Ecto neural progenitor cell (in vitro differentiated cells): ENCODE measurements at regions not wholly inside any gene's neighbourhood (a gene's known extent, or its start where the extent isn't known, plus 50 kb on each side); places are given as distances from the start of the nearest gene placed in this dataset.

Experiments used
- DNase-seq: peaks from one replicate; pipeline ENCODE4 v3.0.0-alpha.2; 2018; ENCODE audit warnings: low spot score

- no peak for DNase-seq
Measured at GRCh38 chr12:90029317-90029716, 320.7 kb upstream of the ATP2B1 start.

GRCh38 chr12:90028635-90029051, 320.0 kb upstream of the ATP2B1 start:
- no peak for DNase-seq

GRCh38 chr12:90027889-90028634, 319.4 kb upstream of the ATP2B1 start:
- DNase-seq: no peak

- DNase-seq: no peak
Measured at GRCh38 chr12:90027041-90027440, 318.4 kb upstream of the ATP2B1 start.

- DNase-seq: no peak
Measured at GRCh38 chr12:90026516-90026915, 317.9 kb upstream of the ATP2B1 start.

GRCh38 chr12:90024262-90024661, 315.6 kb upstream of the ATP2B1 start:
- DNase-seq: no peak

- DNase-seq: no peak
Measured at GRCh38 chr12:90023207-90023900, 314.7 kb upstream of the ATP2B1 start.

GRCh38 chr12:90021795-90022440, 313.3 kb upstream of the ATP2B1 start:
- no peak for DNase-seq

- DNase-seq: no peak
Measured at GRCh38 chr12:90020881-90021280, 312.2 kb upstream of the ATP2B1 start.

- no peak for DNase-seq
Measured at GRCh38 chr12:90020436-90020835, 311.8 kb upstream of the ATP2B1 start.

- DNase-seq: no peak
Measured at GRCh38 chr12:90020014-90020413, 311.4 kb upstream of the ATP2B1 start.

GRCh38 chr12:90017316-90017715, 308.7 kb upstream of the ATP2B1 start:
- DNase-seq: no peak

GRCh38 chr12:90015228-90015627, 306.6 kb upstream of the ATP2B1 start:
- DNase-seq: no peak

- DNase-seq: no peak
Measured at GRCh38 chr12:90013409-90013808, 304.8 kb upstream of the ATP2B1 start.

GRCh38 chr12:90010089-90010488, 301.5 kb upstream of the ATP2B1 start:
- no peak for DNase-seq

- no peak for DNase-seq
Measured at GRCh38 chr12:90008277-90008676, 299.6 kb upstream of the ATP2B1 start.

GRCh38 chr12:90004319-90005074, 295.9 kb upstream of the ATP2B1 start:
- no peak for DNase-seq

GRCh38 chr12:90003688-90004087, 295.1 kb upstream of the ATP2B1 start:
- DNase-seq: no peak

- DNase-seq: no peak
Measured at GRCh38 chr12:90000721-90001120, 292.1 kb upstream of the ATP2B1 start.

- DNase-seq: no peak
Measured at GRCh38 chr12:89999699-90000505, 291.3 kb upstream of the ATP2B1 start.

- no peak for DNase-seq
Measured at GRCh38 chr12:89995870-89996269, 287.2 kb upstream of the ATP2B1 start.

GRCh38 chr12:89994911-89995310, 286.3 kb upstream of the ATP2B1 start:
- DNase-seq: no peak
